GM12892 (cell line): ENCODE measurements at regions not wholly inside any gene's neighbourhood (a gene's known extent, or its start where the extent isn't known, plus 50 kb on each side); places are given as distances from the start of the nearest gene placed in this dataset.

ENCODE experiments used
- POLR2A ChIP-seq: IDR thresholded peaks from 2 replicates; pipeline ENCODE4 v1.6.1; 2011; ENCODE audit warnings: low read depth, low read length, control low read depth
- POLR2AphosphoS5 ChIP-seq: IDR thresholded peaks from 2 replicates; pipeline ENCODE4 v1.6.1; 2011; ENCODE audit warnings: low read depth, low read length, control low read depth
- TAF1 ChIP-seq: IDR thresholded peaks from 2 replicates; pipeline ENCODE4 v1.6.1; 2011; ENCODE audit warnings: low read depth, mild to moderate bottlenecking, control low read depth, low read length, borderline replicate concordance

DNA sequence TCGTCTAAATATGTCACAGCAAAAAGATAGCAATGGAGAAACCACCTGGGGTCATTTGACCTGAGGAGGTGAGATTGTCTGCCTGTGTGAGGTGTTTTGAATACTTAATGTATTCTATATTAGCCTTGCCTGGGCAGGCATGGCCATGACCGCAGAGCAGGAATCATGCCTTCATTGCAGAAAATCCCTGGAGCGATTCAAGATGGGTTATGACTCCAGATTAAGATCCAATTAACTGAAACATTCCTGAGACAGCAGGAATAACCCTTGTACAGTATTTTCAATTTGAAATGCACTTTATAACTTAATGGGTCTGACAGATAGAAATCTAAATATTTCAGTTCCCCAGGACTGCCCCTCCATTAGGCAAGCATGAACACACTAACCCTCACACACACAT, 227.3 kb upstream of the RAB6C start:
- TF ChIP-seq POLR2A (no peak), POLR2AphosphoS5 (no peak), TAF1 (no peak)
